Endothelial cell (in vitro differentiated cells): ENCODE measurements at regions not wholly inside any gene's neighbourhood (a gene's known extent, or its start where the extent isn't known, plus 50 kb on each side); places are given as distances from the start of the nearest gene placed in this dataset.

Source experiments
- DNase-seq: peaks from one replicate; pipeline ENCODE4 v3.0.0; 2021; ENCODE audit warnings: low spot score
- H3K27ac Mint-ChIP-seq: one replicate; pipeline ENCODE4 v1.8.0; 2021; ENCODE audit warnings: mixed read lengths, inconsistent platforms; ENCODE audit not compliant: unreplicated experiment
- H3K27me3 Mint-ChIP-seq: one replicate; pipeline ENCODE4 v1.8.0; 2021; ENCODE audit warnings: mild to moderate bottlenecking, moderate library complexity, mixed read lengths, inconsistent platforms; ENCODE audit not compliant: unreplicated experiment
- H3K36me3 Mint-ChIP-seq: one replicate; pipeline ENCODE4 v1.8.0; 2021; ENCODE audit warnings: mild to moderate bottlenecking, low read depth, mixed read lengths, inconsistent platforms; ENCODE audit not compliant: unreplicated experiment
- H3K4me1 Mint-ChIP-seq: one replicate; pipeline ENCODE4 v1.8.0; 2021; ENCODE audit warnings: mild to moderate bottlenecking, mixed read lengths, inconsistent platforms; ENCODE audit not compliant: unreplicated experiment
- H3K4me3 Mint-ChIP-seq: one replicate; pipeline ENCODE4 v1.8.0; 2021; ENCODE audit warnings: mild to moderate bottlenecking, mixed read lengths, inconsistent platforms; ENCODE audit not compliant: unreplicated experiment
- H3K9me3 Mint-ChIP-seq: one replicate; pipeline ENCODE4 v1.8.0; 2021; ENCODE audit warnings: mixed read lengths, inconsistent platforms; ENCODE audit not compliant: unreplicated experiment
- TF ChIP-seq, protein P1 (sequence below): fragments of 200-600 bp; sonication (generic); IDR thresholded peaks from one replicate; pipeline ENCODE4 v1.5.0; 2021; ENCODE audit warnings: antibody characterized with exemption; ENCODE audit not compliant: unreplicated experiment

DNA sequence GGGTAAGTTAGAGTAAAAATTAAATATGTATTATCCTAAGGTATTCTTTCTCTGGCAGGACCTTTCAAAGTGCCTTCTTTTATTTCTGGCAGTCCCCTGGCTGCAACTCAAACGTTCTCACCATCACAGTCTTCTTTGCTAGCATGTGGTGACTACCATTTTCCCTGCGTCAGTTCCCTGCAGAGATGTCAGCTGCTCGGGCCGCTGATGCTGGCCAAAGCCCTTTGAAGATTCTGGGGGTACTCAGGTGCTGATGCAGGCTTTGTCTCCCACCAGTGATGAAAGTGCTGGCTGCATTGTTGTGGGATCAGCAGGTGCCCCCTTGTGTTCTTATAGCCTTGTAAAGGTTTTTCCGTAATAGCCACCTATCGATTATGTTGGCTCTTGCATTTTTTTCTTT lies 140.1 kb downstream of the BTBD3 start:
- Mint-ChIP-seq H3K4me3 (no peak overlapping the region), H3K27me3 (no peaks in the 10 kb centered on the region), H3K4me1 (peaks cover 14% of the 10 kb centered on the region), H3K36me3 (no peaks in the 10 kb centered on the region), H3K9me3 (no peaks in the 10 kb centered on the region), H3K27ac (no peak overlapping the region)
- no peak for DNase-seq
- TF ChIP-seq, protein P1, sequence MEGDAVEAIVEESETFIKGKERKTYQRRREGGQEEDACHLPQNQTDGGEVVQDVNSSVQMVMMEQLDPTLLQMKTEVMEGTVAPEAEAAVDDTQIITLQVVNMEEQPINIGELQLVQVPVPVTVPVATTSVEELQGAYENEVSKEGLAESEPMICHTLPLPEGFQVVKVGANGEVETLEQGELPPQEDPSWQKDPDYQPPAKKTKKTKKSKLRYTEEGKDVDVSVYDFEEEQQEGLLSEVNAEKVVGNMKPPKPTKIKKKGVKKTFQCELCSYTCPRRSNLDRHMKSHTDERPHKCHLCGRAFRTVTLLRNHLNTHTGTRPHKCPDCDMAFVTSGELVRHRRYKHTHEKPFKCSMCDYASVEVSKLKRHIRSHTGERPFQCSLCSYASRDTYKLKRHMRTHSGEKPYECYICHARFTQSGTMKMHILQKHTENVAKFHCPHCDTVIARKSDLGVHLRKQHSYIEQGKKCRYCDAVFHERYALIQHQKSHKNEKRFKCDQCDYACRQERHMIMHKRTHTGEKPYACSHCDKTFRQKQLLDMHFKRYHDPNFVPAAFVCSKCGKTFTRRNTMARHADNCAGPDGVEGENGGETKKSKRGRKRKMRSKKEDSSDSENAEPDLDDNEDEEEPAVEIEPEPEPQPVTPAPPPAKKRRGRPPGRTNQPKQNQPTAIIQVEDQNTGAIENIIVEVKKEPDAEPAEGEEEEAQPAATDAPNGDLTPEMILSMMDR: no peak

DNA sequence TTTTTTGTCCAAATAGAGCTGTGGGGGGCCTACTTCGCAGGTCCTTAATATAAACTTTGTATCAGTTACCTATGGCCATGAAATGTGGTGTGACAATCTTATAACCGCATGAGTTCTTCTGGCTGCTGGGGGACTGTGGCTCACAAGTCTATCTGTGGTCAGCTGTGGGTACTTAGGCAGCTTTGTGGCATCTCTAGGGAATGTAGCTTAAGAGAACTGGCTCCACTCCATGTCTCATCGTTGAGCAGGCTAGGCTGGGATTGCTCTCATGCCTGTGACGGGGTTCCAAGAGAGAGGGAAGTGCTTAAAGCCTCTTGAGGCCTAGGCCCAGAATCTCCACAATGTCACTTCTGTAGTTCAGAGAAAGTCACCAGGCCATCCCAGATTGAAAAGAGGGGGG lies 140.5 kb downstream of the BTBD3 start:
- TF ChIP-seq, protein P1: no peak
- Mint-ChIP-seq H3K4me1 (peaks cover 10% of the 10 kb centered on the region), H3K27me3 (no peaks in the 10 kb centered on the region), H3K9me3 (no peaks in the 10 kb centered on the region), H3K36me3 (no peaks in the 10 kb centered on the region), H3K4me3 (no peak overlapping the region), H3K27ac (no peak overlapping the region)
- DNase-seq: no peak

DNA sequence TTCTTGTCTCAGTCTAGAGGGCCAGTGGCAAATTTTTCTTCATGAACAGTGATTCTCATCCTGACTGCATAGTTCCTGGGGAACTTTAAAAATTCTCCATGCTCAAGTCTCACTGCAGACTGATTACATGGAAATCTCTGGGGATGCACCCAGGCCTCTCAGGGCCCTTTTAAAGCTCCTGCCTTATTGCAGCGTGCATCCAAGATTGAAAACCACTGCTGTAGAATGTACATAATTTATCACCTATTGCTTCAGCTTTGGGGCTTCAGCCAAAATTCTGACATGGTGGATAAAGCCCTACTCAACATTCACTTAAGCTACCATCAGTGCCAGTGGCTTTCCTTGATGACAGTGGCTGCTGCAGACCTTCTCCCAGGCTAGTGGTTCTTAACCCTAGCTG lies 143.8 kb downstream of the BTBD3 start:
- no peak overlapping the region for H3K4me3 Mint-ChIP-seq
- H3K9me3 Mint-ChIP-seq: no peaks in the 10 kb centered on the region
- H3K27ac Mint-ChIP-seq: no peak overlapping the region
- no peaks in the 10 kb centered on the region for H3K27me3 Mint-ChIP-seq
- DNase-seq: no peak
- H3K36me3 Mint-ChIP-seq: no peaks in the 10 kb centered on the region
- H3K4me1 Mint-ChIP-seq: no peaks in the 10 kb centered on the region
- TF ChIP-seq, protein P1: no peak

DNA sequence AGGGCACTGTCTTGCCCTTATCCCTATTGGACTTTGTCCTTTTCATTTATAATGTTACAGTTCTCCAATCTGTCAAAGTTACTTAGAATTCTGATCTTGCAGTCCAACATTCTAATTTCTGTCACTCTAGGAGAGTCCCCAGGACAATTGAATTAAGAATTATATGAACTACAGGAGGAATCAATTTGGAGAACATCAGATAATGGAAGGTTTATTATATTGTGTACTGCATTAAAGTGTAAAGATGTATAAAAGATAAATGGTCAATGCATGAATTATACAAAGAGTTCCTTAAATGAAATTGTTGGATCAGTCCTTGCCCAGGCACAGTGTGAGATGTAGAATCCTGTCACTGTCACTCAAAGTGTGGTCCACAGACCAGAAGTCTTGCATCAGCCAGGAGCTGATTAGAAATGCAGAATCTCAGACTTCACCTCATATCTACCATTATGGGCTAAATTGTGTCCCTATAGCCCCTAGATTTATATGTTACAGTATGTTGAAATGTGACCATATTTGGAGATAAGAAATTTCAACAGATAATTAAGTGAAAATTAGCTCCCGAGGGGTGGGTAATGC lies 145.5 kb downstream of the BTBD3 start:
- Mint-ChIP-seq H3K9me3 (no peaks in the 10 kb centered on the region), H3K27ac (no peak overlapping the region), H3K27me3 (no peaks in the 10 kb centered on the region), H3K4me3 (no peak overlapping the region), H3K36me3 (no peaks in the 10 kb centered on the region), H3K4me1 (no peaks in the 10 kb centered on the region)
- TF ChIP-seq, protein P1: no peak
- DNase-seq: no peak

DNA sequence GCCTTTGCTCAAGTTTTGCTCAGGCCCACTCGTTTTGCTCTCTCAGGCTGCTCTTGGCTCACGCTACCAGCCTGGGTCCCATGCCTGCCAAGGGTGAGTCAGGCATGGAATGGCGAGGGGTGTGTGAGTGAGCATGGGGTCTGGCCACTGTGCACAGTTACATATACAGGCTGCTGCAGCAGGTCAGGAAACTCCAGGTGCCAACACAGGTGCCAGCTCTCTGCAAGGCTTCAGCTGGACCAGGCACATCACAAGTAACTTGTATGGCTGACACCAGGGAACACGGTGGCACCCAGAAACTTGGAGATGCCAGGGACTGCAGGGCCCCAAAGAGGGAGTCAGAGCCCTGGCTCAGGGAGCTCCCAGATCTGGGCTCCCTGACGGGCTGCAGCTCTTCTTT lies 146.8 kb downstream of the BTBD3 start:
- DNase-seq: no peak
- no peak overlapping the region for H3K27ac Mint-ChIP-seq
- no peaks in the 10 kb centered on the region for H3K36me3 Mint-ChIP-seq
- H3K4me3 Mint-ChIP-seq: no peak overlapping the region
- TF ChIP-seq, protein P1: no peak
- no peaks in the 10 kb centered on the region for H3K9me3 Mint-ChIP-seq
- peaks cover 5% of the 10 kb centered on the region for H3K4me1 Mint-ChIP-seq
- no peaks in the 10 kb centered on the region for H3K27me3 Mint-ChIP-seq
